IMR-90 (cell line): ENCODE measurements at regions not wholly inside any gene's neighbourhood (a gene's known extent, or its start where the extent isn't known, plus 50 kb on each side); places are given as distances from the start of the nearest gene placed in this dataset.
A peak's percentile ranks its signal among the peaks of the same experiment; 100 is the strongest.

Source experiments
- ATAC-seq: fragments of 200-7000 bp; cut with Tn5 transposase; 2 replicates; pipeline ENCODE4 v1.9.1; 2020; ENCODE audit warnings: low read depth, mild to moderate bottlenecking, moderate library complexity
- BruUV-seq: library from RNA; stranded (reverse); fragments of 400-500 nt; replicated peaks from 2 replicates; lab custom pipeline; 2021; lab: Mats Ljungman, UMichigan
- CTCF ChIA-PET: fragments of 300-600 bp; formaldehyde crosslinking; extraction: SDS; loops from one replicate; lab custom pipeline; 2021; ENCODE audit warnings: antibody characterized with exemption; lab: Yijun Ruan, JAX
- POLR2A ChIA-PET: fragments of 300-600 bp; sonication (Branson Sonifier 250); formaldehyde crosslinking; loops from one replicate; lab custom pipeline; 2022; ENCODE audit warnings: antibody characterized with exemption; ENCODE audit not compliant: unreplicated experiment; lab: Charles Lee
- DNase-seq: peaks from one replicate; pipeline ENCODE4 v3.0.0; 2013
- H2AFZ ChIP-seq: replicated peaks from 2 replicates; pipeline ENCODE3; 2013; ENCODE audit warnings: low read length, mild to moderate bottlenecking; ENCODE audit not compliant: poor library complexity
- H2AK5ac ChIP-seq: 2 replicates; pipeline ENCODE4 v1.6.1; 2013; ENCODE audit warnings: low read depth, low read length, inconsistent platforms
- H2AK9ac ChIP-seq: replicated peaks from 2 replicates; pipeline ENCODE3; 2013; ENCODE audit warnings: mild to moderate bottlenecking, low read depth, low read length, moderate library complexity; ENCODE audit not compliant: poor library complexity
- H2BK120ac ChIP-seq: 2 replicates; pipeline ENCODE4 v1.6.1; 2013; ENCODE audit warnings: low read depth, low read length, inconsistent platforms
- H2BK15ac ChIP-seq: 3 replicates; pipeline ENCODE4 v1.6.1; 2013; ENCODE audit warnings: low read depth, low read length, inconsistent platforms
- H2BK20ac ChIP-seq: 2 replicates; pipeline ENCODE4 v1.6.1; 2013; ENCODE audit warnings: low read depth, mild to moderate bottlenecking, inconsistent platforms, low read length, moderate library complexity
- H2BK5ac ChIP-seq: 2 replicates; pipeline ENCODE4 v1.6.1; 2013; ENCODE audit warnings: mild to moderate bottlenecking, low read depth, low read length, inconsistent platforms; ENCODE audit not compliant: poor library complexity, severe bottlenecking
- H3K14ac ChIP-seq: replicated peaks from 2 replicates; pipeline ENCODE4 v1.6.1; 2013; ENCODE audit warnings: low read depth, low read length, inconsistent platforms
- H3K18ac ChIP-seq: 2 replicates; pipeline ENCODE4 v1.6.1; 2013; ENCODE audit warnings: low read depth, low read length, control low read depth
- H3K23ac ChIP-seq: 2 replicates; pipeline ENCODE4 v1.6.1; 2013; ENCODE audit warnings: low read depth, low read length, inconsistent platforms
- H3K27ac ChIP-seq: 2 replicates; pipeline ENCODE4 v1.5.1; 2013; ENCODE audit warnings: mild to moderate bottlenecking, control low read depth, low read length; ENCODE audit not compliant: insufficient read depth
- H3K27me3 ChIP-seq: 2 replicates; pipeline ENCODE4 v1.6.1; 2013; ENCODE audit warnings: low read length; ENCODE audit not compliant: control insufficient read depth, insufficient read depth
- H3K36me3 ChIP-seq: 2 replicates; pipeline ENCODE4 v1.6.1; 2013; ENCODE audit warnings: low read length, mixed read lengths; ENCODE audit not compliant: control insufficient read depth, insufficient read depth
- H3K4ac ChIP-seq: 2 replicates; pipeline ENCODE4 v1.6.1; 2013; ENCODE audit warnings: low read depth, low read length, inconsistent platforms
- H3K4me1 ChIP-seq: 2 replicates; pipeline ENCODE4 v1.6.1; 2013; ENCODE audit warnings: low read length, mixed read lengths; ENCODE audit not compliant: control insufficient read depth, insufficient read depth
- H3K4me2 ChIP-seq: 2 replicates; pipeline ENCODE4 v1.6.1; 2013; ENCODE audit warnings: low read depth, mild to moderate bottlenecking, control low read depth, low read length, moderate library complexity
- H3K4me3 ChIP-seq: 2 replicates; pipeline ENCODE4 v1.5.1; 2013; ENCODE audit warnings: low read depth, mild to moderate bottlenecking, control low read depth, low read length, moderate library complexity; ENCODE audit not compliant: insufficient read depth
- H3K56ac ChIP-seq: 2 replicates; pipeline ENCODE4 v1.6.1; 2013; ENCODE audit warnings: low read length, inconsistent platforms; ENCODE audit not compliant: insufficient read depth; ENCODE audit errors: extremely low read depth
- H3K79me1 ChIP-seq, 2 experiments: 2 replicates each; pipeline ENCODE4 v1.6.1; 2013; ENCODE audit warnings: low read length in 2 of 2, inconsistent platforms in 1 of 2, low read depth in 1 of 2
- H3K9ac ChIP-seq: 2 replicates; pipeline ENCODE4 v1.6.1; 2013; ENCODE audit warnings: low read depth, low read length, control low read depth
- H3K9me1 ChIP-seq: 2 replicates; pipeline ENCODE4 v1.6.1; 2013; ENCODE audit warnings: low read length, inconsistent platforms; ENCODE audit not compliant: insufficient read depth
- H3K9me3 ChIP-seq: 2 replicates; pipeline ENCODE4 v1.6.1; 2013; ENCODE audit warnings: low read length; ENCODE audit not compliant: control insufficient read depth, insufficient read depth
- H4K20me1 ChIP-seq: 2 replicates; pipeline ENCODE4 v1.6.1; 2013; ENCODE audit warnings: low read length, inconsistent platforms; ENCODE audit not compliant: insufficient read depth
- H4K5ac ChIP-seq: 2 replicates; pipeline ENCODE4 v1.6.1; 2013; ENCODE audit warnings: mild to moderate bottlenecking, low read depth, low read length, control low read depth
- H4K8ac ChIP-seq, 2 experiments: 2 replicates each; pipeline ENCODE4 v1.6.1; 2013; ENCODE audit warnings: low read depth in 2 of 2, low read length in 2 of 2, control low read depth in 1 of 2, inconsistent platforms in 1 of 2
- H4K91ac ChIP-seq: 2 replicates; pipeline ENCODE4 v1.6.1; 2013; ENCODE audit warnings: low read depth, low read length, inconsistent platforms; ENCODE audit not compliant: insufficient read depth
- CEBPB ChIP-seq: IDR thresholded peaks from 2 replicates; pipeline ENCODE4 v1.6.1; 2012; ENCODE audit warnings: low read depth, low read length, improper control_type of control experiment
- RAD21 ChIP-seq: IDR thresholded peaks from 2 replicates; pipeline ENCODE4 v1.6.1; 2012; ENCODE audit warnings: low read length, improper control_type of control experiment
- WGBS, 2 experiments: methylation state at CpG; one replicate each; pipeline versions ENCODE4 v1.1.5 to v1.1.7; 2013; ENCODE audit warnings: missing lambda C conversion rate in 2 of 2; ENCODE audit not compliant: insufficient read length in 1 of 2; ENCODE audit errors: extremely low coverage in 2 of 2; 5-methylcytosine and 5-hydroxymethylcytosine counted together
- dilution Hi-C: fragments of 300-500 bp; cut with HindIII; formaldehyde crosslinking; loops from one replicate; pipeline ENCODE4 v1.14.3; 2018; ENCODE audit warnings: low sequenced_read_pairs; ENCODE audit not compliant: unreplicated experiment
- in situ Hi-C: fragments of 300-500 bp; cut with MboI; formaldehyde crosslinking; loops from 3 replicates; pipeline ENCODE4 v1.14.3; 2019; ENCODE audit warnings: low sequenced_read_pairs, inconsistent platforms, mixed read lengths
- intact Hi-C: fragments of 100-400 bp; cut with micrococcal nuclease; formaldehyde crosslinking; loops from 2 replicates; pipeline ENCODE4 v1.10.0; 2022

DNA sequence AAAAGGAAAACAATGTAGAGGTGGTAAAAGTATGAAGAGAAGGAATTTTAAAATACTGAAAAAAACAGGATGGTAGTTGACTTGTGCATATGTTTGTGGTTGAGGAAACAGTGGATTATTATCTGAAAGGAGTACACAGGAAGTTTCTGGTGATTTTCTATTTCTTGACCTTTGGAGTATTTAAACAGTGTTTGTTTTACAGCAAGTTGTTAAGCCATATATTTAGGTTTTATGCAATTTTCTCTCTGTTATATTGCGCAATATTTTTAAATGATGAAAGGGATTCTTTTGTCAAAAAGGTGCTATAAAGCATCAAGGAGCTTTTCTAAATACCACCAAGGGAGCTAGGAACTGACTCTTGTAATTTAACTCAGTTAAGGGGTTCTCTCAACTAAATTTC lies 343.1 kb upstream of the MAOA start:
- Histone ChIP-seq H3K23ac (no peak overlapping the region), H4K5ac (no peak overlapping the region), H2AK9ac (no peak overlapping the region), H3K56ac (no peak overlapping the region), H3K4ac (no peak overlapping the region), H3K4me1 (no peaks in the 10 kb centered on the region), H2BK5ac (no peak overlapping the region), H4K20me1 (no peaks in the 10 kb centered on the region), H4K8ac (no peak overlapping the region), H3K4me2 (no peak overlapping the region), H3K9me1 (no peaks in the 10 kb centered on the region), H2AK5ac (no peak overlapping the region), H3K79me1 (no peaks in the 10 kb centered on the region), H2BK15ac (no peak overlapping the region), H3K18ac (no peak overlapping the region), H3K9me3 (no peaks in the 10 kb centered on the region), H4K91ac (no peak overlapping the region), H3K27ac (no peak overlapping the region), H3K9ac (no peak overlapping the region), H2BK20ac (no peak overlapping the region), H3K4me3 (no peak overlapping the region), H2AFZ (no peak overlapping the region), H3K27me3 (no peaks in the 10 kb centered on the region), H3K14ac (no peak overlapping the region), H2BK120ac (no peak overlapping the region), H3K36me3 (no peaks in the 10 kb centered on the region)
- no peak for ATAC-seq
- intact Hi-C loops (no loop called here), in situ Hi-C loops (no loop called here), dilution Hi-C loops (no loop called here)
- ChIA-PET CTCF (no interaction called here), POLR2A (no interaction called here)
- WGBS, 2 experiments = no CpG with 5 or more reads among the region's 1 CpG
- no TSS peak for BruUV-seq
- peak; percentile 90 for TF ChIP-seq CEBPB
- TF ChIP-seq RAD21 = no peak
- DNase-seq = no peak
